ENCODE measurements at regions not wholly inside any gene's neighbourhood (a gene's known extent, or its start where the extent isn't known, plus 50 kb on each side); places are given as distances from the start of the nearest gene placed in this dataset.

- TF ChIP-seq, protein P1, sequence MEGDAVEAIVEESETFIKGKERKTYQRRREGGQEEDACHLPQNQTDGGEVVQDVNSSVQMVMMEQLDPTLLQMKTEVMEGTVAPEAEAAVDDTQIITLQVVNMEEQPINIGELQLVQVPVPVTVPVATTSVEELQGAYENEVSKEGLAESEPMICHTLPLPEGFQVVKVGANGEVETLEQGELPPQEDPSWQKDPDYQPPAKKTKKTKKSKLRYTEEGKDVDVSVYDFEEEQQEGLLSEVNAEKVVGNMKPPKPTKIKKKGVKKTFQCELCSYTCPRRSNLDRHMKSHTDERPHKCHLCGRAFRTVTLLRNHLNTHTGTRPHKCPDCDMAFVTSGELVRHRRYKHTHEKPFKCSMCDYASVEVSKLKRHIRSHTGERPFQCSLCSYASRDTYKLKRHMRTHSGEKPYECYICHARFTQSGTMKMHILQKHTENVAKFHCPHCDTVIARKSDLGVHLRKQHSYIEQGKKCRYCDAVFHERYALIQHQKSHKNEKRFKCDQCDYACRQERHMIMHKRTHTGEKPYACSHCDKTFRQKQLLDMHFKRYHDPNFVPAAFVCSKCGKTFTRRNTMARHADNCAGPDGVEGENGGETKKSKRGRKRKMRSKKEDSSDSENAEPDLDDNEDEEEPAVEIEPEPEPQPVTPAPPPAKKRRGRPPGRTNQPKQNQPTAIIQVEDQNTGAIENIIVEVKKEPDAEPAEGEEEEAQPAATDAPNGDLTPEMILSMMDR (IDR thresholded peaks at IDR 0.05): no peak
- no peak for TF ChIP-seq POLR2A (IDR thresholded peaks at IDR 0.05)
These were observed 382.1 kb downstream of the TUSC7 start for GRCh38 chr3:117091676-117092075.

All from thyroid gland (tissue), 4 donors.